COLO829 (cell line): ENCODE measurements at regions not wholly inside any gene's neighbourhood (a gene's known extent, or its start where the extent isn't known, plus 50 kb on each side); places are given as distances from the start of the nearest gene placed in this dataset.

ENCODE experiments used
- DNase-seq: peaks from one replicate; pipeline ENCODE4 v3.0.0; 2012; ENCODE audit warnings: low spot score

- DNase-seq = no peak
Observed at GRCh38 chr20:12891643-12892042, 117.1 kb upstream of the SPTLC3 start.

DNA sequence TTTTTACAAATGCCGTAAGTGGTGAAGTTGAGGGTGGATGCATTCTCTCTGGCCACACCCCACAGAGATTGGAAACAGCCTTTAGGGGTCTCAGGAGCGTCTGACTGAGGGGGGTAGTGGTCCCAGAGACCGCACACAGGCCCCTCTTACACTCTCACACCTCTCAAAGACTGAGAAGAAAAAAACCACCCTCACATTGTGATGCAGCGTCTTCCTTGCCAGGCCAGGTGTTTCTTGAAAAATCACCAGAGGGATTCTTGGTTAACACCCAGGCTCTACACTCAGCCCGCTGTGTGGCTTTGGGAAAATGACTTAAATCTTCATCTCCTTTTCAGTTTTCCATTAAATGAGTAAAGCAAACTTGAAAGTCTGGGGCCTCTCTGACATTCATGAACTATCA, 115.8 kb upstream of the SPTLC3 start:
- no peak for DNase-seq

DNA sequence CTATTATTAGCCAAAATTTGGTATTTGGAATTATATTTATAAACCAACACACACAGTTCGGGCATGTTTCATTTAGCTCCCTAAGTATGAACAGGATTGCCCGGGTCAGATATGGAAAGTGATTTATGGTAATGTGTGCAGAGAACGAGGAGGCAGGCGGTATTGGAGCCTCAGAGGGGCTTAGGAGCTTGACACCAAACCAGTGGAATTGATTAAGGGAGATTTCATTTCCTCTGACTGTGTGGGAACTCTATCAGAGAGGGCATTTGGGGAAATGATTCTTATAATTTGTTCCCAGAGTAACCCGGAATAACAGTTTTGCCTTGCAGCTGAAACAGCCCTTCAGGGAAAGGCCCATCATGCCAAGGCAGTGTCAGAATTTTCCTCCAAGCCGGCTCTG, 115.1 kb upstream of the SPTLC3 start:
- DNase-seq = no peak

DNA sequence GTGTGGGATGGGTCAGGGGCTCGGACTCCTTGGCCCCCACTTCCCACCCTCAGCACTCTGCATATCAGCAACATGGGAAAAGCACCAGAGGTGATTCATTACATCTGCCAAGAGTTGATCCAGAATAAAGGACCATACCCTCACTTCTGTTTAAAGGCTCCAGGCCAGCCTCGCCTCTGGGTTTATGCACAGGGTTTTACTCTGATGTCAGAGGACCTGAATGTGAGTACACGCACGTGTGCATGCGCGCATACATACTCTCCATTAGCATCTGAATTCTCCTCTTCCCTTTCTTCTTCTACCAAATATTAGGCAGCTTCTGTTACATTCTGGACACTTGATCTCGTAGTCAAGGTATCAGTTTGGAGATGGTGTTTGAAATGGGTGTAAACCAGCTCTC, 114.7 kb upstream of the SPTLC3 start:
- DNase-seq = no peak

- DNase-seq = no peak
Observed at GRCh38 chr20:12896180-12896579, 112.6 kb upstream of the SPTLC3 start.

GRCh38 chr20:12902992-12903391, 105.8 kb upstream of the SPTLC3 start:
- DNase-seq = no peak

GRCh38 chr20:12906361-12906760, 102.4 kb upstream of the SPTLC3 start:
- DNase-seq = no peak

DNA sequence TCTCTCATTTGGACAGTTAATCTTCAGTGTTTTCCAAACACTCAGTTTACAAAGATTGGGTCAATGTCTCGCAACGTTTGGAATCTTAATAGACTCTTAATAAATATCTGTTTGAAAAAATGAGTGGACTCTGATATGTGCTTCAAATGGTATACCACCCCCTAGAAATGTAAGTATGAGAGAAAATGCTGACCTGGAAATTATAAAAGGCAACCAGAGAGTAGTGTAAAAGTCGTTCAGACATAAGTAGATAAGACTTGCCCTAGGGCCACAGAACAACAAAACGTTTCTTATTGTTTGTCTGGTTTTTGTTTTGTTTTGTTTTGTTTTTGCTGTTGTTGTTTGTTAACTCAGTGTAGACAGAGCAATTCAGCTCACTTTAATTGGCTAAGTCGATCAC, 97.4 kb upstream of the SPTLC3 start:
- DNase-seq = no peak

DNA sequence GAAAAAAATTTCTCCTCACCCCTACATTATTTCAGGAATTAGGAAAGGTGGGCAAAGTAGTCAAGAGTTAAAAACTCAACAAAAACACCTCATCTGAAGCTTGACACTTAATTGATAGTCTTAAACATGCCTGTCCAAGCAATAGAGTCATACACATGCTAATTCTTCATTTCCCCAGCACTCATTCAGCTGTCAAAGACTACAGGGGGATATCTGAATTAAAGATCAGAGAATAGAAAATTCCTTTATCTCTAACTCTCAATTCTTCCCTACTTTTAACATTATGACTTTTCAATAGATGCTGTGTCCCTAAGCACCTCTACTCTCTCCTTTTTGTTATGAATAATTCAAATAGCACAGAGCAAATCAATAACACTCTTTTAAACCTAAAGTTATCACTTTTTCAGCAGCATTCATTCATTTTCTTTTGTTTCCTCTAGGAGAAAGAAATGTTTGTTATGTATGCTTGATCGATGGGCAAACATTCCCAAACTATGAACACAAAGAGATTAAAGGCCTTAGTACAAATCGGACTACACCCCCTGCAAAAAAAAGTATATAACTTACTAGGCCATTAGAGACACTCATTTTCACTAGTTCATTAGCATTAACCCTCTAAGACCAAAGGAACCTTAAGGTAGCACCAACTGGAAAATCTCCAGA, 94.9 kb upstream of the SPTLC3 start:
- DNase-seq = no peak

- no peak for DNase-seq
Observed at GRCh38 chr20:12914804-12915203, 94.0 kb upstream of the SPTLC3 start.

DNA sequence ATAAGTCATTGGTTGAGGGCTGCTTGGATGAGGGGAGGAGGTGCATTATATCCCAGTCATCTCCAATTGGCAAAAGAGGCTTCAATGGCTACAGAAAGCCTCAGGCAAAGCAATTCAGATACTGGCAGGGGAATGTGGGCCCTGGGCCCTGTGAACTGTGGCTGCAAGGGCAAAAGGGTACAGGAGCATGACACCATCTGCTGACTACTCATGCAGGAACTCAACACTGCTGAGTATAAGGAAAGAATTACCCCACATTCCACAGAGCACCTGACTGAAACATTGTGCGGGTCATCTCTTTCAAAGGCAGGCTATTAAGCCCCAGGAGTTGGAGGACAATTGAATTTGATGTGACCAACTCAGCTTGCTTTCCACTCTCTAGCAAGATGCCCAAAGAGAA, 92.1 kb upstream of the SPTLC3 start:
- no peak for DNase-seq

- no peak for DNase-seq
Observed at GRCh38 chr20:12924126-12924525, 84.6 kb upstream of the SPTLC3 start.

GRCh38 chr20:12925210-12925755, 83.5 kb upstream of the SPTLC3 start:
- DNase-seq = peak; percentile 91

DNA sequence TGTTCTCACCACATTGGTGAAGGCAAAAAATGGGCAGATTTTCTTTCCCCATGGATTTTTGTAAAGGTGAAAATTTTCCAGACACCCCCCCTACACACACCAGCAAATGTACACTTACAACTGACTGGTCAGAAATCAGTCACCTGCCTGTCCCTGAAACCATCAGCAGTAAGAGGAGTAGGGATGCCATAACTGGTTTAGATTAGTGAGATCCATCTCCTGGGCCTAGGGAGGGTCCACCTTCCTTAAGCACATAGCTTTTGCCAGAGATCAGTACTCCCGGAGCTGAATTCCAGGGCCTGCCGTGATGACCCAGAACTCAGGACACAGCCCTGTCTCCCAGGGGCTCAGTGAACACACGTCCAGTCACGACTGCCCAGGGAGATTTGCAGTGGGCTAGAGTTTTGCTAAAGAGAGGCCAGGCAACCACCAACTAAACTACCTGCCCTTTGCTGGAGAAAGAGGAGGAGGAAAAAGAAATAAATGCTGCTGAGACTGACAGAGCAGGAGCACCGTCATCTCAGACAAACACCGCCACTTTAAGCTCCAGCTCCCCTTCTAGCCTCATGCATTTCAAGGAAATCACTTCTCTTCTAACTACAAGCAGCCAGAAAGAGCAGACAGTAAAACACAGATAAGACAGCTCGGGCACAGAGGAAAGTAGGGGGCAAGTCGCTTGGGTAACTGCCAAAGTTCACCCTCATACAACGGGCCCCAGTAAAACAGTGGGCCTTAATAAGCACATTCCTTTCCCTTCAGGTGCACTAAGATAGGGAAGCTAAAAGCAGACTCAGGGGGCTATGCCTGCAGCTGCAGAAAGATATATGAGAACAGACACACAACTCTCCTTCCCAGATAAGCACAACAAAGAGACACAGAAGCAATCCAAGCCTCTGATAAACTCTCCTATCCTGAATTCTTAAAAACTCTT, 82.6 kb upstream of the SPTLC3 start:
- DNase-seq = no peak

DNA sequence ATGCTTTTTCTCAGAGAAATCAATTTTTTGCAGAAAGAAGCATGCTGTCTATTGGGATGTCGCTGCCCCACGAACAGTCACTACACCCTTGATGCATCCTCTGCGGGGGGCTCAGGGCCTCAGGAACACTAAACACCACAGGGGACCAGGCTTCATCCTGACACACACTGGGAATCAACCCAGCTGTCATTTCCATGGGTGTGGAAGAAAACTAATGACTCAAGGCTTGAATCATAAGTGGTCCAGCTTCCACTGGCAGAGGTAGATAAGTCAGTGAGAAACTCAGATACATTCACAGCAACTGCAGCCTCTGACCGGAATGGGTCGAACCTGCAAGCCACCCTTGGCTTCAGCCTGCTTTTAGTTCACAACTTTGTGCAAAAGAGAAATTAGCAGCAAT, 81.3 kb upstream of the SPTLC3 start:
- no peak for DNase-seq

DNA sequence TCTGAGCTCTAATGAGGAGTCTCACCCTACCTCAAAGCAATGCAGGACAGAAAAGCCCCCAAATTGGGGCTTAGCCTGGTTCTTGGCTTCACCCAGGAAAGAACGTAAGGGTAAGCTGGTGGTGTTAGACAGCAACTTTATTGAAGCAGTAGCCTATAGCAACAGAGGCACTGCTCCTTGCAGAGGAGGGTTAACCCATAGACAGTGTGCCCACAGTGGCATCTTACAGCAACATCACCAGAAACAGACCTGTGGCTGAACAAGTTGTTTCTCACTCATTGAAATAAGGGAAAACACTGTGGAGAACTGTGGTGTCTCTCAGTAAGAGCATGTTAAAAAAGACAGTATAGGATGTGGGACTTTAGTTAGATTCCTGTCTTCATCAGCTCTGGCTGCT, 80.4 kb upstream of the SPTLC3 start:
- DNase-seq = no peak

DNA sequence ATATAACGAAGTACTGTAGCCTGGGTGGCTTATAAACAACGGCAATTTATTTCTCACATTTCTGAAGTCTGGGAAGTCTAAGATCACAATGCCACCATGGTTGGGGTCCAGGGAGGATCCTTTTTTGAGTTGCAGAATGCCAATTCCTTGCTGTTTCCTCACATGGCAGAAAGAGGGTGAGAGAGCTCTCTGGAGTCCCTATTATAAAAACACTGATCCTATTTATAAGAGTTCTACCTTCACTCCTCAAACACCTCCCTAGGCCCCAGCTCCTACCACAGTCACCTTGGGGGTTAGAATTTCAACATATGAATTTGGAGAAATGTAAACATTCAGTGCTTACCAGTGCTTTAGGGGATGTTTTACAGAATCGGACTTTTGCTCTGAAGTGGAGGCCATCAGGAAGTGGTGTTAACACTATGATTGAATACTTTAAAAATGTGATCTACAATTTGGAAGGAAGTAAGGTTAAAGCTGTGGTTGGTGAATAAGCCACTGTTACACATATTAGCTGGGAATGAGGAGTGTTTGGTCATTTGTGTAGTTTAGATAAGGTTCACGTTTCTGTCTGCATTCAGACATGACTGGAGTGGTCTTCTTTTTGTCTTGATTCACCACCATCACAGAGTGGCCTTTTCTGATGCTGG, 79.9 kb upstream of the SPTLC3 start:
- no peak for DNase-seq

- no peak for DNase-seq
Observed at GRCh38 chr20:12936020-12936419, 72.8 kb upstream of the SPTLC3 start.

- DNase-seq = no peak
Observed at GRCh38 chr20:12936524-12936923, 72.2 kb upstream of the SPTLC3 start.

DNA sequence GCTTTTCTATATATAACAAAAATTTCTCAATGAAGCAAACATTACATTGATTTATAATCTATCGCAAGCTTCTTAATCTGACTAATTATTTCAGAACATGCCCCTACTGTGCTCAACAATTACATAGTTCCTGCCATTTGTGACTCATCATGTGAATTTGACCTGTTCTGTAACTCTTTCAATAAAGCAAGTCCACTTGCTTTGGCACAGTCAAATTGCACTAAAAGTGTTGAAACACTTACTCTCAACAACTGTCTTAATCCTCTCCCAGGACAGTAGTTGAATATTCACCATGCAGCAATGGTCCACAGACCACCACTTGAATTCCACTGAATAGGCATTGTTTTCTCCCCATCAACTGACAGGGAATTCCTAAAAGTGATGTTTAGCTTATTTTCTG, 67.7 kb upstream of the SPTLC3 start:
- no peak for DNase-seq

DNA sequence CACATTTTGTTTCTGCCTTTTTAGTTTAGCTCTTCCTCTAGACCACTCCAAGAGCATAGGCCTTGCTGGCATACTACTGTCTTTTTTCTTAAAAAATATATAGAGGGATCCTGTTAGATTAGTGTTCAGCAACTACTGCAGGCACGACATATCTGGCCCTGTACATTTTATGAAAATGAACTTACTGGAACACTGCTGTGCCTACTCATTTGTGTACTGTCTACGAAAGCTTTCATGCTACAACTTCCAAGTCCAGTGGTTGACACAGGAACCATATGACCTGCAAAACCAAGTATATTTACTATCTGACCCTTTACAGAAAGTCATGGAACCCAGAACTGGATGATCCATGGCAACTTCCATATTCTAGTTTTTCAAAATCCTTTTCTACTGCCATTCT, 66.6 kb upstream of the SPTLC3 start:
- DNase-seq = no peak

DNA sequence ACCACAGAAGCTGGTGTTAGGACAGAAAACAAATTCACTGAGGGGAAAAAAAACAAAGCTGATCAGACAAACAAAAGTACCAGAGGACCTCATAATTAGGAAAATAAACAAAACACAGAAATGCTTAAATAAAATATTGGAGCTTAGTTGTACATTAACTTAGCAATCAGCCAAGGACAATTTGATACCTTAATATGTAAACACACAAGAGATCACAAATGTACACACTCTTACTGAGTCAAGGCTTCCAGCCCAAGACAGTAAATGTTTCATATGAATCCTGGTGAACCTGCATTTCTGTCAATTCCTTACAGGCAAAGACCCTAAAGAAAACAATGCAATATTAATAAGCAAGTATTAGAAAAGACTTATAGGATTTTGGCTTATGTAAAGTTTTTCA, 62.0 kb upstream of the SPTLC3 start:
- DNase-seq = no peak

DNA sequence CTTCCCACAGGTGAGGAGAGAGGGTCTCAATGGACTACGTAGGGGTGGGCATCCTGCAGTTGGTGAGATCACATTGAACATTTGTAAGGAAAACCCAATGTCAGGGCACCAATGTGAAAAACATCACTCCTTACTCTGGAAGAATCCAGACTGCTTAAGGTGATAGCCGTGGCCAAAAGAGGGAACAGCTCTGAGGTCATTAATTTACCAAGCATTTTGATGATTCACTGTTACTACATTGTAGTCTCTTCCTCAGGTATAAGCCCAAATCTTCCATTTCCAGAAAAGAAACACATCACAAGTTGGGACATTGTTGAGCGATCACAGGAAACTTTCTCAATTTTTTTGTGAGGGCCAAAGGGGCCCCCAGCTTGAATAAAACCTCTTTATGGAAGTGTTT, 61.1 kb upstream of the SPTLC3 start:
- no peak for DNase-seq
